K562 (cell line): ENCODE measurements at regions not wholly inside any gene's neighbourhood (a gene's known extent, or its start where the extent isn't known, plus 50 kb on each side); places are given as distances from the start of the nearest gene placed in this dataset.

Experiments used
- ZSCAN29 ChIP-seq: fragments of 450-650 bp; IDR thresholded peaks from 2 replicates; pipeline ENCODE4 v1.6.1; 2017
- TF ChIP-seq, protein P1 (sequence below), 2 experiments: fragments of 450-650 bp in 1 of 2; sonication (generic) in 1 of 2; formaldehyde crosslinking in 1 of 2; IDR thresholded peaks; 2 replicates each; pipeline versions ENCODE4 v1.7.1 to v1.9.0; 2016 to 2022; ENCODE audit warnings: inconsistent platforms in 1 of 2, mild to moderate bottlenecking in 1 of 2, missing genetic modification reagents in 1 of 2
- TF ChIP-seq, protein P2 (sequence below): fragments of 450-650 bp; IDR thresholded peaks from 2 replicates; pipeline ENCODE4 v1.7.0; 2016; ENCODE audit warnings: borderline replicate concordance

DNA sequence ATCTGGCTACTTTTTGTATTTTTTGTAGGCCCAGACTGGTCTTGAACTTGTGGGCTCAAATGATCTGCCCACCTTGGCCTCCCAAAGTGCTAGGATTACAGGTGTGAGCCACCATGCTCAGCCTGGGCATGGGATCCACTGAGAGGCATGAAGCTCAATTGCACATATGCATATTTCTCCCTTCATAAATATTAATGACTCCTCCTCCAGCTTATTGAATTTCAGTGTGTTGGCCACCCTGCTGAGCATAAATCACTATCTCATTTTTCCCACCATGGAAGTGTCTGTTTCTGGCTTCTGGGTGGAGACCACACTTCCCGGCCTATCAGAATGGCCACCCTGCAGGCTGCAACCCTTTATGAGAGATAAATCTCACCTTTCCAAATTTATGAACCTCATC is 53.6 kb upstream of the KIF16B start (continued):
- TF ChIP-seq, protein P1, sequence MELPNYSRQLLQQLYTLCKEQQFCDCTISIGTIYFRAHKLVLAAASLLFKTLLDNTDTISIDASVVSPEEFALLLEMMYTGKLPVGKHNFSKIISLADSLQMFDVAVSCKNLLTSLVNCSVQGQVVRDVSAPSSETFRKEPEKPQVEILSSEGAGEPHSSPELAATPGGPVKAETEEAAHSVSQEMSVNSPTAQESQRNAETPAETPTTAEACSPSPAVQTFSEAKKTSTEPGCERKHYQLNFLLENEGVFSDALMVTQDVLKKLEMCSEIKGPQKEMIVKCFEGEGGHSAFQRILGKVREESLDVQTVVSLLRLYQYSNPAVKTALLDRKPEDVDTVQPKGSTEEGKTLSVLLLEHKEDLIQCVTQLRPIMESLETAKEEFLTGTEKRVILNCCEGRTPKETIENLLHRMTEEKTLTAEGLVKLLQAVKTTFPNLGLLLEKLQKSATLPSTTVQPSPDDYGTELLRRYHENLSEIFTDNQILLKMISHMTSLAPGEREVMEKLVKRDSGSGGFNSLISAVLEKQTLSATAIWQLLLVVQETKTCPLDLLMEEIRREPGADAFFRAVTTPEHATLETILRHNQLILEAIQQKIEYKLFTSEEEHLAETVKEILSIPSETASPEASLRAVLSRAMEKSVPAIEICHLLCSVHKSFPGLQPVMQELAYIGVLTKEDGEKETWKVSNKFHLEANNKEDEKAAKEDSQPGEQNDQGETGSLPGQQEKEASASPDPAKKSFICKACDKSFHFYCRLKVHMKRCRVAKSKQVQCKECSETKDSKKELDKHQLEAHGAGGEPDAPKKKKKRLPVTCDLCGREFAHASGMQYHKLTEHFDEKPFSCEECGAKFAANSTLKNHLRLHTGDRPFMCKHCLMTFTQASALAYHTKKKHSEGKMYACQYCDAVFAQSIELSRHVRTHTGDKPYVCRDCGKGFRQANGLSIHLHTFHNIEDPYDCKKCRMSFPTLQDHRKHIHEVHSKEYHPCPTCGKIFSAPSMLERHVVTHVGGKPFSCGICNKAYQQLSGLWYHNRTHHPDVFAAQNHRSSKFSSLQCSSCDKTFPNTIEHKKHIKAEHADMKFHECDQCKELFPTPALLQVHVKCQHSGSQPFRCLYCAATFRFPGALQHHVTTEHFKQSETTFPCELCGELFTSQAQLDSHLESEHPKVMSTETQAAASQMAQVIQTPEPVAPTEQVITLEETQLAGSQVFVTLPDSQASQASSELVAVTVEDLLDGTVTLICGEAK (IDR thresholded peaks at IDR 0.05) = no peak
- TF ChIP-seq, protein P1 (CRISPR knock-in tag; IDR thresholded peaks at IDR 0.05) = no peak
- TF ChIP-seq, protein P2, sequence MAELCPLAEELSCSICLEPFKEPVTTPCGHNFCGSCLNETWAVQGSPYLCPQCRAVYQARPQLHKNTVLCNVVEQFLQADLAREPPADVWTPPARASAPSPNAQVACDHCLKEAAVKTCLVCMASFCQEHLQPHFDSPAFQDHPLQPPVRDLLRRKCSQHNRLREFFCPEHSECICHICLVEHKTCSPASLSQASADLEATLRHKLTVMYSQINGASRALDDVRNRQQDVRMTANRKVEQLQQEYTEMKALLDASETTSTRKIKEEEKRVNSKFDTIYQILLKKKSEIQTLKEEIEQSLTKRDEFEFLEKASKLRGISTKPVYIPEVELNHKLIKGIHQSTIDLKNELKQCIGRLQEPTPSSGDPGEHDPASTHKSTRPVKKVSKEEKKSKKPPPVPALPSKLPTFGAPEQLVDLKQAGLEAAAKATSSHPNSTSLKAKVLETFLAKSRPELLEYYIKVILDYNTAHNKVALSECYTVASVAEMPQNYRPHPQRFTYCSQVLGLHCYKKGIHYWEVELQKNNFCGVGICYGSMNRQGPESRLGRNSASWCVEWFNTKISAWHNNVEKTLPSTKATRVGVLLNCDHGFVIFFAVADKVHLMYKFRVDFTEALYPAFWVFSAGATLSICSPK = no peak
- no peak for TF ChIP-seq ZSCAN29
